NAMALWA (cell line): ENCODE measurements at regions not wholly inside any gene's neighbourhood (a gene's known extent, or its start where the extent isn't known, plus 50 kb on each side); places are given as distances from the start of the nearest gene placed in this dataset.

Source experiments
- DNase-seq: peaks from one replicate; pipeline ENCODE4 v3.0.0-alpha.2; 2015; ENCODE audit warnings: low spot score

GRCh38 chr13:22009500-22009899 lies 338.6 kb downstream of the FGF9 start:
- no peak for DNase-seq

DNA sequence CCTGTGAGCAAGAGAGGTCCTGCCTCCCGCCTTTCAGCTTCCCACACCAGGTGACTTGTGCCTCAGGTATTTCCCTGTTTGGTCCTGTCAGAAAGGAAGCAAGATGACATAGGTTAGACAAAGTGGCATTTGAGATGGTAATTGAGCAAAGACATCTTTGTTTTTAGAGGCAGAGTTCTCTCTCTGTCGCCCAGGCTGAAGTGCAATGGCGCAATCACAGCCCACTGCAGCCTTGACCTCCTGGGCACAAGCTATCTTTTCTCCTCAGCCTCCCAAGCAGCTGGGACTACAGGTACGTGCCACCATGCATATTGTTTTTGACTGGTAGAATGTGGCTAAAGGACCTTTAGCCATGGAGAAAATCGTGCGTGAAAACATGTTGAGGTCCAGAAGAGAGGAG lies 339.1 kb downstream of the FGF9 start:
- no peak for DNase-seq

GRCh38 chr13:22012686-22013085 lies 341.8 kb downstream of the FGF9 start:
- DNase-seq: no peak

DNA sequence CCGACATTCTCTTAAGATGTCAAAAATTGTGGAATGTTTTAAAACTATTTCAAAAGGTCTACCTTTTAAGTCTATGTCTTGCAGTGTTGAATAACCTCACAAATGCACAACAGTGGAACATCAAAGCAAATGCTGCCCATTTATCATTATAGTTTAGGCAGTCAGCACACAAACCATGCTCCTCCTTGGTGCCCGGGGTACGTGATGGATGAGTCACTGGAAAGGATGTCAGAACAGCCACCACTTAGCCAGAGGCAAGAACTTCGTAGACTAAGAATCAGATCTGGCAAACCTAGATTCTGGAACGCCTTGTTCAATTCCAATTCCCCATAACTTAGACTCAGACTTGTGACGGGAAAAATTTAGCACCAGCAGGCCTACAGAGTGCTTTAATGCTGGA lies 343.6 kb downstream of the FGF9 start:
- no peak for DNase-seq

GRCh38 chr13:22017226-22017625 lies 346.4 kb downstream of the FGF9 start:
- DNase-seq: no peak

DNA sequence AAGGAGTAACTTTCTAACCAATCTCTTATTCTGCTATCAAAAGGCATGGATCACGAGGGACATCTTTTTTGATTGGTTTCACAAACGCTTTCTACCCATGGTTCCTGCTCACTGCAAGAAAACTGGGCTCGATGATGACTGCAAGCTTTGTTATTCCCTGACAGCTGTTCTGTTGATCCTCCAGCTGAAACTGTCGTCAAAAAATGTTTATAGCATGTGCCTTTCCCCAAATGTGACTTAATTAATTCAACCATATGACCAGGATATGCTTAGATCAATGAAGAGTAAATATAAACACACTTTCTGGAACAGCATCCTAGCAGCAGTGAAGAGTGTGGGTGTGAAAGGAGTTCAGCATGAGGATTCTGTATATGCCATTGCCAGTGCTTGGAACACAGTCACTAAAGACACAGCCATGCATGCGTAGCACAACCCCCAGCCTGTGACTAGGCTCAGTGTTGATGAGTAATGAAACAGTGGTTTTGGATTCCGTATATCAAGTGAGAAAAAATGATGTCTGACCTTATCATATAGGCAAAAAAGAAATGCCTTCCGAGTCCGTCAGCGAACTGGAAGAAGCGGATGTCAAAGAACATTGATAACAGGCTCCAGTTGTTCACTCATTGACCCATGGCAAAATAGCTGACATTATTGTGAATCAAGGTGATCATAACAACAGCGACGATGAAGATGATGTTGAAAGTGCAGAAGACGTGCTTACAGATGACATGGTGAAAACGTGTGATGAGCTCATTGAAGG lies 347.4 kb downstream of the FGF9 start:
- no peak for DNase-seq

DNA sequence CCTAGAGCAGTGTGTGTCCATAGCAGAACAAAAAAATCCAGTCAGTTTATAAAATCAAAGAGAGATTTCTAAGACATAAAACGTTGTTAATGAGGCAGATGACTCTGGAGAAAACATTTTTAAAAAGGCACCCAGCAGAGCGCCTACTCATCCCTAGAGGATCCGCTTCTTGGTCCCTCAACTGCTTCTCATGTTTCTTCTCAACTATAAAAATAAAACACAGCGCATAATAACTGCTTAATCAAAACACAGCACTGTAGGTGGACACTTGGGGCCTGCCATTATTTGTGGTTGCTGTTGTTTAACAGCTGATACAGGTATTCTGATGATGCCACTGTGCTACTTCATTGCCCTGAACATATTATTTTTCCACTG lies 347.9 kb downstream of the FGF9 start:
- DNase-seq: no peak

DNA sequence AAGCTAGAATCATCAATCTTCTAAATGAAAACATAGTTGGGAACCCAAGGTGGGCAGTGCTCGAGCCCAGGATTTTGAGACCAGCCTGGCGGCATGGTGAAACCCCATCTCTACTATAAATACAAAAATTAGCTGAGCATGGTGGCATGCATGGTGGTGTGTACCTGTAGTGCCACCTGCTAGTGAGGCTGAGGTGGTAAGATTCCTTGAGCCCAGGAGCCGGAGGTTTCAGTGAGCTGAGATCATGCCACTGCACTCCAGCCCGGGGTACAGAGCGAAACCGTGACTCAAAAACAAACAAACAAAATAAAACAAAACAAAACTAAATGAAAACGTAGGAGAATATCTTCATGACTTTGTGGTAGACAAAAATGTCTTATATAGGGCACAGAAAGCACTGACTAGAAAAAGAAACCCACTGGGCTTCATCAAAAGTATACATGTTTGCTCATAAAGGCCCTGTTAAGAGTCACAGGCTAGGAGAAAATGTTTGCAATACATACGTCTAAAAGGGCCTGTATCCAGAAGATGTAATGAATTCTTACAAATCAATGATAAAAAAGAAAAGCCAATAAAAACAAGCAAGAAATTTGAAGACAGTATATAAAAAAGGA lies 353.6 kb downstream of the FGF9 start:
- no peak for DNase-seq

DNA sequence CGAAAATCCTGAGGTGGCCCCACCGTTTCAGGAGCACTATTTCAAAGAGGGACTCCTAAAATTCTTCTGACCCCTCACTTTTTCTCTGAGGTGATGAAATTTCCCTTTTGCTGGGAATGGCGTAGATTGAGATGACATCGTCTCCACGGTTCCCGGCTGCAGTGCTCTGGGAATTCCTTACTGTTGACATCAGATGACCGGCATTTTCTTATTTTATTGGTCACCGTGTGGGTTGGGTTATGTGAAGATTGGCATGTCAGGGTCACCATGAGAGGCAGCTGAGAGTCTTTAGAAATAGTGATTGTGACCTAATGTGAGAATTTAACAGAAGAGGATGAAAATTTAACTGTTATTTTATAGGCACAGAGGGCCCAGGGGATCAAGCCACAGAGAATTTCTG lies 356.7 kb downstream of the FGF9 start:
- DNase-seq: no peak

DNA sequence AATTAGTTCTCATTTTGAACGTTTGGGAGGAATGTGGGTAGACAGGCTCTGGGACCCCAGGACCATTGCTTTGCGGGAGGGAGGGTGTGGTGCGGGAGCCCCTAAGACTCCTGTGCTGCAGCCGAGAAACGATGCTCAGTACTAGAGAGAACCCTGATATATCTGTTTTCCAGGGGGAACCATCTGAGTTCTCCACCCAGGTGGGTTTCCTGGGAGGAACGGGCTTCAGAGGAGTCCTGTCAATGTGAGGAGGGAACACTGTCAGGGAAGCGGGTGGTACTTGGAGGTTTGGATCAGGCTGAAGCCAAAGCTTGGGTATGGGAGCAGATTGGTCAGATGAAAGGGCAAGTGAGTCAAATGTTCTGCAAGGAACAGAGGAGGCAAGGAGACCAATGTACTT lies 358.0 kb downstream of the FGF9 start:
- DNase-seq: no peak

GRCh38 chr13:22030321-22030720 lies 359.4 kb downstream of the FGF9 start:
- DNase-seq: no peak

- DNase-seq: no peak
Measured at GRCh38 chr13:22031702-22032286, 360.9 kb downstream of the FGF9 start.

- no peak for DNase-seq
Measured at GRCh38 chr13:22032905-22033304, 362.0 kb downstream of the FGF9 start.

DNA sequence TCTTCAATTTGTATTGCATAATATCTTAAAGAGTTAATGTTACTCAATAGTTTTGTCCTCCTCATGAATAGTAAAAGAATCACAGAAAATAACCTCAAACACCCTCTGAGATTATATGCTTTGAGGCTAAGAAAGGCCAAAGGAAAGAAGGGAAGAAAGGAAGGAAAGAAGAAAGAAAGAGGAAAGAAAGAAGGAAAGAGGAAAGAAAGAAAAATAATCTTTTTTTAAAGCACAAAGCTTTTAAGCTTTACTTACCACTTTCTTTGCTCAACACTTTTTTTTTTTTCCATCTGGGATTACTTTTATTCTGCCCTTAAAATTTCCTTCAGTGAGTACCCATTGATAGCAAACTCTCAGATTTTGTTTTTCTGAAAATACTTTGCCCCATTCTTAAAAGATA lies 369.1 kb downstream of the FGF9 start:
- no peak for DNase-seq

- DNase-seq: no peak
Measured at GRCh38 chr13:22040810-22041364, 370.0 kb downstream of the FGF9 start.

DNA sequence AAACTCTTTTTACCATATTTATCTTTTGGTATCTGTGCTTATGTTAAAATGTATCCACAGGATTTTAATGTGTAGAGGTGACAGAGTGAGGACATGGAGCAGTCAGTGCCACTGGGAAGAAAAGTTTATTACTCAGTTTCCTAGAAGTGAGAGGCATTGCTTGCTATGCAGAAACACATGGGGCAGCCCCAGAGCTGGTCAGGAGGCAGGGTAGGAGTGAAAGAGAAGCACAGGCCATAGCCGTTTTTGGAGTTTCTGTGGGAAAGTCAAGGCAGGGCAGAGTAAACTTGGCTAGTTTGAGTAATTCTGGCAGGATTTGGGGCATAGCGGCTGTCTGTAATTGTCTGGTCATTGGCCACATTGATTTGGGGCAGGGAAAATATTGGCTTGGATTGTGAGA lies 370.9 kb downstream of the FGF9 start:
- no peak for DNase-seq

DNA sequence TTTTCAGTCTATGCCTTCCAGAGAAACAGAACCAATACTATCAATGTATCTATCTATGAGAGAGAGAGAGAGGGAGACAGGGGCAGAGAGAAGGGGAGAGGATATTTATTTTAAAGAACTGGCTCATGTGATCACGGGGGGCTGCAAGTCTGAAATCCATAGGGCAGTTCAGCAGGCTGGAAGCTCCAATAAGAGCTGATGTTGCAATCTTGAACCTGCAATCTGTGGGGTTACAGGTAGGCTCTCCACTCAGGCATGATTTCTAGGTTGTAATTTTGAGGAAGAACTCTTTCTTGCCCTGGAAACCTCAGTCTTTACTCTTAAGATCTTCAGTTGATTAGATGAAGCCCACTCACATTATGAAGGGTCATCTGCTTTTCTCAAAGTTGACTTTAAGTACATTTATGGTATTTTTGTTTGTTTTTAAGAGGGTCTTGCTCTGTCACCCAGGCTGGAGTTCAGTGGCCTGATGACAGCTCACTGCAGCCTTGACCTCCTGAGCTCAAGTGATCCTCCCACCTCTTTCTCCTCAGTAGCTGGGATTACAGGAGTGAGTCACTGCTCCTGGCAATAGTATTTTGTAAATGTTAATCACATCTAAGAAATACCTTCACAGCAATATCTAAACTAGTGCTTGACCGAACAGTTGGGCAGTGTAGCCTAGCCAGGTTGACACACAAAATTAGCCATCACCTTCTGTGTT lies 376.4 kb downstream of the FGF9 start:
- DNase-seq: no peak

DNA sequence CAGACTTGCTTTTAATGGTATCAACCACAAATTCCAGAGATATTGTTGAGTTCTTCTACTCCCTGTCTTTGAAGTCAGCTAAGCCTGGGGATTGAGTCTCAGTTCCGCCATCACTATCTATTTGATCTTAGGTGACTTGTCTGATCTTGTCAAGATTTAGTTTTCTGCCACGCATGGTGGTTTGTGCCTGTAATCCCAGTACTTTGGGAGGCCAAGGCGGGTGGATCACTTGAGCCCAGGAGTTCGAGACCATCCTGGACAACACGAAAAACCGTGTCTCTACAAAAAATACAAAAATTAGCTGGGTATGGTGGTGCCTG lies 376.9 kb downstream of the FGF9 start:
- no peak for DNase-seq

GRCh38 chr13:22049384-22049783 lies 378.5 kb downstream of the FGF9 start:
- no peak for DNase-seq

DNA sequence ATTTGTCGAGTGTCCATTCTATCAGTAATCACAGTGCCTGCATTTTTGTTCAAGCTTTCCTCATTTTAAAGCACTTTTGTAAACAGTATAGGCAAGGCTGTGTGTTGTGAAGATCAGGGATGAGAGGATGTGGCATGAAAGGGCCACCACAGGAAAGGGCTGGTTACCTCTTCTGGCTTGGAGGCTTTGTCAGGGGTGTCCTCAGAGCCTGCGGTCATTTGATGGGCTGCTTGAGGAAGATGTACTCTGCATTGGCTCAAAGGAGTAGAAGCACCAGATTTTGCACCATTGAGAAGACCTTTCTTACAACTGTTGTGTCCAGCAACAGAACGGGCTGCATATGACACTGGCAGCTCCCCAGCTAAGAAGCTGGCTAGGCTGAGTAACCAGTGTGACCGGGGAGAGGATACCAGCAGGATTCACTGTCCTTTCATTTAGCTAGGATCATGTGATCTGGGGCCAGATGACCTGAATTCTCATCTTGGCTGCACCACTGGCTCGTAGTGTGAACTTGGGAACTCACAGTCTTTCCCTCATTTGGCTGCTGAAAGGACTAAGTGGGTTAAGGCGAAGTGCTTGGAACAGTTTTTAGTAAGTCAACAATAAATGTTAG lies 380.2 kb downstream of the FGF9 start:
- no peak for DNase-seq

GRCh38 chr13:22053053-22053452 lies 382.2 kb downstream of the FGF9 start:
- DNase-seq: no peak

DNA sequence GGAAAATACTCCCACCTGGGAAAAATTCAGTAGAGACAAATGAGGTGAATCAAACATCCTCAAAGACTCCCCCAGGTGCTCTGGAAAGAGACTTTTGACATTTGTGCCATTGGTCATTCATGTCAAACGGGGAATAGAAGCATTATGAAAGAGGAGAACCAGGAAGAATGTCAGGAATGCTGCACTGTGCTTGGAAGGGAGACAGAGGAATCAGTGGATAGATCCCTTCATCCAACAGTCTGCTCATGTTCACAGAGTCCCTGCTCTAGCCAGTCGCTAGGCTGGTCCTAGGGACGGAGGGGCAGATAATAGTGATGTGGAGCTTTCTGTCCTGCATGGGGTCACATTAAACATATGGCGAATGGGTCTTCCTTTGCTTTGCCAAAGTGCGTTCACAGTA lies 384.4 kb downstream of the FGF9 start:
- no peak for DNase-seq

- no peak for DNase-seq
Measured at GRCh38 chr13:22060187-22060586, 389.3 kb downstream of the FGF9 start.
